ENCODE measurements at regions not wholly inside any gene's neighbourhood (a gene's known extent, or its start where the extent isn't known, plus 50 kb on each side); places are given as distances from the start of the nearest gene placed in this dataset.
"Not testable (repeated sequence)": the region's sequence is repeated elsewhere in the genome, so short reads cannot be mapped to it uniquely, and the experiment has no call there.

GRCh38 chr3:162626172-162626571, 1129.6 kb downstream of the OTOL1 start:
- H3K9me3 ChIP-seq (ENCODE audit: insufficient read depth, low read length): peaks cover 7% of the 10 kb centered on the region; the same call in 1 of the 2 replicates

GRCh38 chr3:162628531-162628930, 1131.9 kb downstream of the OTOL1 start:
- Histone ChIP-seq H3K9me3 (ENCODE audit: insufficient read depth, low read length) (no peaks in the 10 kb centered on the region), H3K27me3 (ENCODE audit: low read depth, low read length) (no peaks in the 10 kb centered on the region), H3K4me3 (ENCODE audit: low read length) (no peak overlapping the region), H3K79me2 (ENCODE audit: low read length) (no peaks in the 10 kb centered on the region), H2AFZ (ENCODE audit: low read depth, low read length) (no peak overlapping the region), H3K4me2 (ENCODE audit: low read length) (no peak overlapping the region), H4K20me1 (ENCODE audit: insufficient read depth, low read length) (no peaks in the 10 kb centered on the region), H3K36me3 (replicated peaks; ENCODE audit: low read depth, low read length) (no peaks in the 10 kb centered on the region), H3K4me1 (ENCODE audit: low read length) (peaks cover 11% of the 10 kb centered on the region), H3K9ac (ENCODE audit: low read length) (no peak overlapping the region), H3K27ac (ENCODE audit: low read length) (no peak overlapping the region)
- no peak for TF ChIP-seq EZH2phosphoT487 (IDR thresholded peaks at IDR 0.05; ENCODE audit: low read depth)
- TF ChIP-seq, protein P1, sequence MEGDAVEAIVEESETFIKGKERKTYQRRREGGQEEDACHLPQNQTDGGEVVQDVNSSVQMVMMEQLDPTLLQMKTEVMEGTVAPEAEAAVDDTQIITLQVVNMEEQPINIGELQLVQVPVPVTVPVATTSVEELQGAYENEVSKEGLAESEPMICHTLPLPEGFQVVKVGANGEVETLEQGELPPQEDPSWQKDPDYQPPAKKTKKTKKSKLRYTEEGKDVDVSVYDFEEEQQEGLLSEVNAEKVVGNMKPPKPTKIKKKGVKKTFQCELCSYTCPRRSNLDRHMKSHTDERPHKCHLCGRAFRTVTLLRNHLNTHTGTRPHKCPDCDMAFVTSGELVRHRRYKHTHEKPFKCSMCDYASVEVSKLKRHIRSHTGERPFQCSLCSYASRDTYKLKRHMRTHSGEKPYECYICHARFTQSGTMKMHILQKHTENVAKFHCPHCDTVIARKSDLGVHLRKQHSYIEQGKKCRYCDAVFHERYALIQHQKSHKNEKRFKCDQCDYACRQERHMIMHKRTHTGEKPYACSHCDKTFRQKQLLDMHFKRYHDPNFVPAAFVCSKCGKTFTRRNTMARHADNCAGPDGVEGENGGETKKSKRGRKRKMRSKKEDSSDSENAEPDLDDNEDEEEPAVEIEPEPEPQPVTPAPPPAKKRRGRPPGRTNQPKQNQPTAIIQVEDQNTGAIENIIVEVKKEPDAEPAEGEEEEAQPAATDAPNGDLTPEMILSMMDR (IDR thresholded peaks at IDR 0.05; ENCODE audit: low read depth, low read length): no peak

More at GRCh38 chr3:162626172-162626571, 1129.6 kb downstream of the OTOL1 start:
- H3K36me3 ChIP-seq (replicated peaks; ENCODE audit: low read depth, low read length): peaks cover 4% of the 10 kb centered on the region
- H3K27ac ChIP-seq (ENCODE audit: low read length): no peak overlapping the region
- no peak overlapping the region for H3K4me3 ChIP-seq (ENCODE audit: low read length)
- H4K20me1 ChIP-seq (ENCODE audit: insufficient read depth, low read length): no peaks in the 10 kb centered on the region
- no peaks in the 10 kb centered on the region for H3K79me2 ChIP-seq (ENCODE audit: low read length)
- H3K4me1 ChIP-seq (ENCODE audit: low read length): peaks cover 11% of the 10 kb centered on the region
- H3K9ac ChIP-seq (ENCODE audit: low read length): no peak overlapping the region
- no peak for TF ChIP-seq EZH2phosphoT487 (IDR thresholded peaks at IDR 0.05; ENCODE audit: low read depth)
- TF ChIP-seq, protein P1 (IDR thresholded peaks at IDR 0.05; ENCODE audit: low read depth, low read length): no peak
- H2AFZ ChIP-seq (ENCODE audit: low read depth, low read length): no peak overlapping the region
- H3K27me3 ChIP-seq (ENCODE audit: low read depth, low read length): no peaks in the 10 kb centered on the region
- H3K4me2 ChIP-seq (ENCODE audit: low read length): no peak overlapping the region

DNA sequence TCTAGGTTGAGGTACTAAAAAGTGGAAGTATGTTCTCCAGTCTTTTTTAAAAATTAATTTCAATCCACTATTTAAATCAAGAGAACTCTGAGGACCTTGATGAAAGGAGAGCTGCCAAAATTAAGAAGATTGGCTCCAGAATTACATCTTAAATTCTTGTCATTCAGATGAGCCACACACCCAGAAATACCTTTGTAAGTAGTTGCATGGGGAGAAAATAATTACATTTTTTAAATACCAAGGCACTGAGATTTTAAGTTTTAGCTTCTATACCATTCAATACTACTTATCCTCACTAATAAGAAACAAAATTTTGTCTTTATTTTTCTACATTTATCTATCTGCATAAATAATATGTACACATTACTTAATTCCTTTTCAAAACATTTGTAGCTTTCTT, 1132.8 kb downstream of the OTOL1 start:
- H3K9me3 ChIP-seq (ENCODE audit: insufficient read depth, low read length): no peaks in the 10 kb centered on the region
- H2AFZ ChIP-seq (ENCODE audit: low read depth, low read length): no peak overlapping the region
- H3K27me3 ChIP-seq (ENCODE audit: low read depth, low read length): no peaks in the 10 kb centered on the region
- H3K79me2 ChIP-seq (ENCODE audit: low read length): no peaks in the 10 kb centered on the region
- TF ChIP-seq, protein P1 (IDR thresholded peaks at IDR 0.05; ENCODE audit: low read depth, low read length): no peak
- no peak for TF ChIP-seq EZH2phosphoT487 (IDR thresholded peaks at IDR 0.05; ENCODE audit: low read depth)
- H3K4me1 ChIP-seq (ENCODE audit: low read length): peaks cover 11% of the 10 kb centered on the region
- H3K27ac ChIP-seq (ENCODE audit: low read length): no peak overlapping the region
- H3K9ac ChIP-seq (ENCODE audit: low read length): no peak overlapping the region
- no peak overlapping the region for H3K4me2 ChIP-seq (ENCODE audit: low read length)
- H3K36me3 ChIP-seq (replicated peaks; ENCODE audit: low read depth, low read length): no peaks in the 10 kb centered on the region
- H4K20me1 ChIP-seq (ENCODE audit: insufficient read depth, low read length): no peaks in the 10 kb centered on the region
- no peak overlapping the region for H3K4me3 ChIP-seq (ENCODE audit: low read length)

DNA sequence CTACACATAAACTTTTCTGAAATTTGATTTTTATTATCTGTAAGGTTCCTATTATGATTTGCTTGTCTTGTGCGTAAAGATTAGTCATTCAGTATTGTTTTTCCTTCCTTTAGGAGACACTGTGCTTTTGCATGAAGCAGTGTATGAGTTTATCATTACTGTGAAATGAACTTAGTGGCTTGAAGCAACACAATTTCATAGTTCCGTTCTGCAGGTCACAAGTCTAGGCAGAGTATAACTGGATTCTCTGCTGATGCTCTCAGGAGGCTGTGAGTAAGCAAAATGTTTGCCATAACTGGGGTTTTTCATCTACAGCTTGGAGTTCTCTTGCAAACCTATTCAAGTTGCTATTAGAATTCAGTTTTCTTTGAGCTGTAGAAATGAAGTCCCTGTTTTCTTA, 1136.1 kb downstream of the OTOL1 start:
- Histone ChIP-seq H3K4me1 (ENCODE audit: low read length) (no peaks in the 10 kb centered on the region), H3K27me3 (ENCODE audit: low read depth, low read length) (no peaks in the 10 kb centered on the region), H3K27ac (ENCODE audit: low read length) (no peak overlapping the region), H3K36me3 (replicated peaks; ENCODE audit: low read depth, low read length) (no peaks in the 10 kb centered on the region), H3K79me2 (ENCODE audit: low read length) (no peaks in the 10 kb centered on the region), H3K4me2 (ENCODE audit: low read length) (no peak overlapping the region), H3K9me3 (ENCODE audit: insufficient read depth, low read length) (no peaks in the 10 kb centered on the region), H3K9ac (ENCODE audit: low read length) (no peak overlapping the region), H2AFZ (ENCODE audit: low read depth, low read length) (no peak overlapping the region), H4K20me1 (ENCODE audit: insufficient read depth, low read length) (no peaks in the 10 kb centered on the region), H3K4me3 (ENCODE audit: low read length) (no peak overlapping the region)
- no peak for TF ChIP-seq EZH2phosphoT487 (IDR thresholded peaks at IDR 0.05; ENCODE audit: low read depth)
- TF ChIP-seq, protein P1 (IDR thresholded peaks at IDR 0.05; ENCODE audit: low read depth, low read length): no peak

DNA sequence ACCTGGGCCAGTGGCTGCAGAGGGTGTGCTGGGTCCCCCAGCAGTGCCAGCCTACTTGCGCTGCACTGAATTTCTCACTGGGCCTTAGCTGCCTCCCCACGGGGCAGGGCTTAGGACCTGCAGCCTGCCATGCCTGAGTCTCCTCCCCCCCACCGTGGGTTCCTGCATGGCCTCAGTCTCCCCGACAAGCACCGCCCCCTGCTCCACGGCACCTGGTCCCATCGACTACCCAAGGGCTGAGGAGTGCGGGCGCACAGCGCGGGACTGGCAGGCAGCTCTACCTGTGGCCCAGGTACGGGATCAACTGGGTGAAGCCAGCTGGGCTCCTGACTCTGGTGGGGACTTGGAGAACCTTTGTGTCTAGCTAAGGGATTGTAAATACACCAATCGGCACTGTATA, 1143.6 kb downstream of the OTOL1 start:
- H3K27me3 ChIP-seq (ENCODE audit: low read depth, low read length); H3K4me2 ChIP-seq (ENCODE audit: low read length); H4K20me1 ChIP-seq (ENCODE audit: insufficient read depth, low read length); H2AFZ ChIP-seq (ENCODE audit: low read depth, low read length); H3K4me1 ChIP-seq (ENCODE audit: low read length); H3K79me2 ChIP-seq (ENCODE audit: low read length); H3K27ac ChIP-seq (ENCODE audit: low read length); H3K36me3 ChIP-seq (replicated peaks; ENCODE audit: low read depth, low read length); H3K9ac ChIP-seq (ENCODE audit: low read length); H3K4me3 ChIP-seq (ENCODE audit: low read length); H3K9me3 ChIP-seq (ENCODE audit: insufficient read depth, low read length): not testable (repeated sequence)

All from OCI-LY3 (cell line).